Endodermal cell (in vitro differentiated cells): ENCODE measurements at regions not wholly inside any gene's neighbourhood (a gene's known extent, or its start where the extent isn't known, plus 50 kb on each side); places are given as distances from the start of the nearest gene placed in this dataset.

ENCODE experiments used
- DNase-seq: peaks from one replicate; pipeline ENCODE4 v3.0.0-alpha.2; 2017
- H3K27ac ChIP-seq: 2 replicates; pipeline ENCODE4 v1.5.1; 2013; ENCODE audit warnings: mild to moderate bottlenecking, low read depth, low read length, moderate library complexity
- H3K27me3 ChIP-seq: 2 replicates; pipeline ENCODE4 v1.6.1; 2013; ENCODE audit warnings: mild to moderate bottlenecking, low read length, moderate library complexity; ENCODE audit not compliant: insufficient read depth, control insufficient read depth, poor library complexity, severe bottlenecking
- H3K36me3 ChIP-seq: 2 replicates; pipeline ENCODE4 v1.7.0; 2013; ENCODE audit warnings: mild to moderate bottlenecking, low read length, moderate library complexity; ENCODE audit not compliant: control insufficient read depth, insufficient read depth
- H3K4me1 ChIP-seq: one replicate; pipeline ENCODE4 v1.7.0; 2013; ENCODE audit warnings: low read length; ENCODE audit not compliant: control insufficient read depth, insufficient read depth
- H3K4me3 ChIP-seq: 2 replicates; pipeline ENCODE4 v1.5.1; 2013; ENCODE audit warnings: mild to moderate bottlenecking, low read length, moderate library complexity
- H3K9ac ChIP-seq: 2 replicates; pipeline ENCODE4 v1.6.1; 2013; ENCODE audit warnings: mild to moderate bottlenecking, low read length, moderate library complexity; ENCODE audit not compliant: poor library complexity, severe bottlenecking; ENCODE audit errors: extremely low read depth
- H3K9me3 ChIP-seq: 2 replicates; pipeline ENCODE4 v1.6.1; 2013; ENCODE audit warnings: mild to moderate bottlenecking, low read length, moderate library complexity; ENCODE audit not compliant: control insufficient read depth
- H3K27ac Mint-ChIP-seq: 2 replicates; pipeline ENCODE4 v1.8.0; 2020; ENCODE audit warnings: mixed read lengths
- H3K27me3 Mint-ChIP-seq: 2 replicates; pipeline ENCODE4 v1.8.0; 2021; ENCODE audit warnings: mild to moderate bottlenecking, mixed read lengths; ENCODE audit not compliant: insufficient read depth
- H3K36me3 Mint-ChIP-seq: 2 replicates; pipeline ENCODE4 v1.8.0; 2020; ENCODE audit warnings: low read depth, mixed read lengths
- H3K4me1 Mint-ChIP-seq: 2 replicates; pipeline ENCODE4 v1.8.0; 2020; ENCODE audit warnings: mixed read lengths
- H3K4me3 Mint-ChIP-seq: 2 replicates; pipeline ENCODE4 v1.8.0; 2020; ENCODE audit warnings: mild to moderate bottlenecking, moderate library complexity, mixed read lengths
- H3K9me3 Mint-ChIP-seq: 2 replicates; pipeline ENCODE4 v1.8.0; 2020; ENCODE audit warnings: mild to moderate bottlenecking, mixed read lengths
- CTCF ChIP-seq: fragments of 200-600 bp; sonication (generic); conservative IDR thresholded peaks from 2 replicates; pipeline ENCODE4 v1.5.0; 2021; ENCODE audit warnings: antibody characterized with exemption, mild to moderate bottlenecking
- WGBS, 2 experiments: methylation state at CpG; one replicate each; pipeline versions ENCODE4 v1.1.5 to v1.1.7; 2013; ENCODE audit warnings: missing lambda C conversion rate in 2 of 2, mixed read lengths in 1 of 2; ENCODE audit not compliant: insufficient coverage in 1 of 2, insufficient read length in 1 of 2; 5-methylcytosine and 5-hydroxymethylcytosine counted together

GRCh38 chr14:100476012-100476822 lies 111.0 kb downstream of the BEGAIN start:
- peak; percentile 68 for DNase-seq
- H3K27me3 ChIP-seq, result no peaks in the 10 kb centered on the region
- H3K4me3 ChIP-seq, result no peak overlapping the region
- H3K4me1 Mint-ChIP-seq, result peaks cover 14% of the 10 kb centered on the region
- peak overlapping the region; percentile 22 for H3K27ac Mint-ChIP-seq
- peaks cover 4% of the 10 kb centered on the region for H3K36me3 ChIP-seq
- no peaks in the 10 kb centered on the region for H3K9me3 ChIP-seq
- peak overlapping the region; percentile 59 for H3K27ac ChIP-seq
- WGBS, 2 experiments, result 81 to 84% methylated on average over 9 to 14 of the region's 14 CpGs
- H3K36me3 Mint-ChIP-seq, result peaks cover 3% of the 10 kb centered on the region
- H3K4me1 ChIP-seq, result peaks cover 4% of the 10 kb centered on the region
- H3K9me3 Mint-ChIP-seq, result no peaks in the 10 kb centered on the region
- no peak overlapping the region for H3K9ac ChIP-seq
- H3K4me3 Mint-ChIP-seq, result no peak overlapping the region
- no peak for TF ChIP-seq CTCF
- H3K27me3 Mint-ChIP-seq, result no peaks in the 10 kb centered on the region

GRCh38 chr14:100484531-100485267 lies 102.5 kb downstream of the BEGAIN start:
- DNase-seq, result no peak
- Histone ChIP-seq H3K27me3 (no peaks in the 10 kb centered on the region), H3K4me3 (no peak overlapping the region), H3K9me3 (no peaks in the 10 kb centered on the region), H3K27ac (no peak overlapping the region), H3K4me1 (no peaks in the 10 kb centered on the region), H3K9ac (no peak overlapping the region), H3K36me3 (no peaks in the 10 kb centered on the region)
- no peaks in the 10 kb centered on the region for H3K9me3 Mint-ChIP-seq
- no peak overlapping the region for H3K4me3 Mint-ChIP-seq
- TF ChIP-seq CTCF, result no peak
- H3K27ac Mint-ChIP-seq, result no peak overlapping the region
- peaks cover 2% of the 10 kb centered on the region for H3K4me1 Mint-ChIP-seq
- 93 to 94% methylated on average over 2 to 4 of the region's 4 CpGs for WGBS, 2 experiments
- H3K36me3 Mint-ChIP-seq, result no peaks in the 10 kb centered on the region
- no peaks in the 10 kb centered on the region for H3K27me3 Mint-ChIP-seq

- Mint-ChIP-seq H3K36me3 (no peaks in the 10 kb centered on the region), H3K27ac (no peak overlapping the region)
- no peaks in the 10 kb centered on the region for H3K27me3 ChIP-seq
Measured at GRCh38 chr14:100486025-100486828, 101.0 kb downstream of the BEGAIN start.

More at GRCh38 chr14:100486025-100486828, 101.0 kb downstream of the BEGAIN start:
- Histone ChIP-seq H3K9me3 (no peaks in the 10 kb centered on the region), H3K4me1 (no peaks in the 10 kb centered on the region), H3K9ac (no peak overlapping the region), H3K4me3 (no peak overlapping the region), H3K27ac (no peak overlapping the region), H3K36me3 (no peaks in the 10 kb centered on the region)
- TF ChIP-seq CTCF, result peak; percentile 12
- peak; percentile 96 for DNase-seq
- Mint-ChIP-seq H3K4me3 (no peak overlapping the region), H3K9me3 (no peaks in the 10 kb centered on the region), H3K27me3 (no peaks in the 10 kb centered on the region), H3K4me1 (peaks cover 2% of the 10 kb centered on the region)
- WGBS, 2 experiments, result 60 to 69% methylated on average over 18 to 21 of the region's 21 CpGs
